ENCODE measurements at regions not wholly inside any gene's neighbourhood (a gene's known extent, or its start where the extent isn't known, plus 50 kb on each side); places are given as distances from the start of the nearest gene placed in this dataset.

DNA sequence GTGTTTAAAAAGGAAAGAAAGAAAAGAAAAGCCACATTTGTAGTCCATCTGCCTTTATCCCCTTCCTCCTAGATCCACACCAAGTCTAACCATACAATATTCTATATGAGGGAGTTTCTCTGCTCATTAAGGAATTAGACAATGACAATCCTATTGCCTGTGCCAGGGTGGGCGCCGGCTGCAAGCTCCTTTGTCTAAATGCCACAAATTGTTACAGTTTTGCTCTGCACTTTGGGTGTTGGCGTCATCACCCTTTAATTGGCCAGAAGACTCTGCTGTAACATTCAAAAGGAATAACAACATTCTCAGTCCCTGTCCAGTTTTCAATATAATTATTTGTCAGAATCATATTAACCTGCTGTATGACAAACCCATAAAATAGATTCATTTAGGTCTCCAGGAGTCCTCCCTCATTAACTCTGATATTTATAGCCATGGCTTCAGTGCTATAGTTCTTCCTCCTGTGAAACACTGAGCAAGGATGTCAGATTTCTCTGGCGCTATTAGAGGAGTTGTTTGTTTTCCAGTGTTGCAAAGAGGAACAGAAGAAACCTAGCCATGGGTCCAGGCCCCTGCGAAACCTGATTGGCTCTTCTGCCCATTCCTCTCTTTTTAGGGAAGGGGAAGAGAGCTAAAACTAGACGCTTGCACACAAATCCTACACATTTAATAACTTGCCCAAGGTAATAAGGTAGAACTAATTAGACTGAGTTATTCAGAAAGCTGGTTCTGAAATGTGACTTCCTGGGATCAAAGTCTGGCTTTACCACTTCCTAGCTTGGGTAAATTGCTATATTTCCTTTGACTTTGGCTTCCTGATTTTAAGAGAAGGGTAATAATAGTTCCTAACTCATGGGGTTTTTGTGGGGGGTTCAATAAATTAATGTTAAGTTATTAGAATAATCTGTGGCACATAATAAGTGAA, 112.4 kb downstream of the CD47 start:
- H3K4me3 Mint-ChIP-seq: no peak overlapping the region
- H3K4me1 Mint-ChIP-seq: peaks cover 37 to 41% of the 10 kb centered on the region in 2 donors
- no peak for DNase-seq
- H3K27ac Mint-ChIP-seq: peak overlapping the region in 2 of 6 donors; percentile 23 to 43
- H3K9me3 Mint-ChIP-seq: peaks cover 0 to 3% (median 0%) of the 10 kb centered on the region in 6 donors
- no peaks in the 10 kb centered on the region for H3K36me3 Mint-ChIP-seq
- H3K27me3 Mint-ChIP-seq (ENCODE audit: low read depth in 3 of 3): peaks cover 0 to 2% (median 2%) of the 10 kb centered on the region in 3 donors

DNA sequence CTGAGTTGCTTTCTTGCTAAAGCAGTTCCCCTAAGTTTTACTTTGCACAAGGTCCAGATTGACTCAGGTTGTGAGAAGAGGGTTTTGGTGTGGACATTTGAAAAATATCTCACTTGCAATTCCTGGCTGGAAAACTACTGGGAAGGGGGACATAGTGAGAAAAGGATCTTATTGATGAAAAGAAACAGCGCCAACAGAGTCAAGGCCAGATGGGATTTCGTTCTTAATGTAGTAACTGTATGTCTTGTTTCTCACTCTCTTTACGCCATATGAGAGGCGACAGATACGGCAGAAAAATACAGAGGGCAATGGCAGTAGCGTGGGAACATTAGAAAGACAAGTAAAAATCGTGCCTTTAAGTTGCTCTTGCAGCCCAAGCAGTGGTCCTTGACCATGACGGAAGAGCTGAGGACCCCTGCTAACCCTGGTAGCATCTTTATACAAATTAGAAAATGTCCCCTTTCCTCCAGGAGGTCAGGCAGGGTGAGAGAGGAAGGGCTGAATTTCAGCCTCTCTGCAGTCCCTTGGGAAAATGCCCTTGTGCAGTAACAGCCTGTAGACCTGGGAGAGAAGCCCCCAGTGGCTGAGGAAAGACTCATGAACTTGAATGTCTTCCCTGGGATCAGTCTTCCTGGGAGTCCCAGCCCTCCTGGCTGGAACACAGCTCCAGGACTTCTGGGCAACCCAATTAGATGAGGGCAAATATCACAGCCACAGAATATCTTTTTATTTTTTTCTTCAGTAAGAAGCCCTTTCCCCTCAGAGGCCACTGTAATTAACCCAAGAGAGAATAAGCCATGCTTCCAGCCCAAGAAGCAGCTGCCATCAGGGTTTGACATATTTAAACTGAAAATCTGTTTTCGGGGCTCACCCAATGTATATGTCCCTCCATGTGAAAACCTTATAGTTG, 113.4 kb downstream of the CD47 start:
- H3K27me3 Mint-ChIP-seq (ENCODE audit: low read depth in 3 of 3): peaks cover 0 to 2% (median 2%) of the 10 kb centered on the region in 3 donors
- no peaks in the 10 kb centered on the region for H3K36me3 Mint-ChIP-seq
- no peak for DNase-seq
- peak overlapping the region in 1 of 5 donors; percentile 30 for H3K4me3 Mint-ChIP-seq
- peak overlapping the region in 1 of 6 donors; percentile 50 for H3K27ac Mint-ChIP-seq
- H3K9me3 Mint-ChIP-seq: peaks cover 0 to 3% (median 0%) of the 10 kb centered on the region in 6 donors
- peaks cover 37 to 41% of the 10 kb centered on the region in 2 donors for H3K4me1 Mint-ChIP-seq

DNA sequence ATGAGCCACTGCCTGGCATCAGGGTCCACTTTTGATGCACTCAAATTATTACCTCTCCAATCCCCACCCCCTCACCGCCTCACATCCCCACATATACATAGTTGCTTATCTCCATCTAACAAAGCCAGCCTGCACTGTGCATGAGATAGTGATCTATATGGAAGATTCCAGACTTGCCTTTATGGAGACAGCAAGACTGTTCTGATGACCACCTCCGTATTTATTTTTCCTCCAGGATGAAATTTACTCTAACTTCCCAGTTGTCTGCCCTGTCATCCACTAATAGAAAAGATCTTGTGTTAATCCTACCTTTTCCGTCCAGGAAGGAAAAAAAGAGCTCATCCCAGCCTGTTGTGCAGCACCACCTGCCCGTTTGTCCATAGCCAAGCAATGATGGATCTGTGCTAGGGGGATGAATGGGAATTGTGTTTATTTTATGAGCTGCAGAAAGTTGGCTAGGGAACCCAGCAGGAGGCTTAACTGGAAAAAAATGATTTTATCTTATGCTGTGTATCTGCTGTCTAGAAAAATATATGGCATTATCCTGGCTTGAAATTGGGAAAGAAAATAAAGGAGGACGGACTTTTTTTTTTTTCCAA, 114.5 kb downstream of the CD47 start:
- H3K4me1 Mint-ChIP-seq: peaks cover 37 to 41% of the 10 kb centered on the region in 2 donors
- H3K9me3 Mint-ChIP-seq: peaks cover 0 to 3% (median 0%) of the 10 kb centered on the region in 6 donors
- peak overlapping the region; percentile 55 to 86 (median 69) for H3K4me3 Mint-ChIP-seq
- no peaks in the 10 kb centered on the region for H3K27me3 Mint-ChIP-seq (ENCODE audit: low read depth in 3 of 3)
- H3K27ac Mint-ChIP-seq: peak overlapping the region; percentile 80 to 90 (median 88)
- H3K36me3 Mint-ChIP-seq: no peaks in the 10 kb centered on the region
- DNase-seq: no peak

DNA sequence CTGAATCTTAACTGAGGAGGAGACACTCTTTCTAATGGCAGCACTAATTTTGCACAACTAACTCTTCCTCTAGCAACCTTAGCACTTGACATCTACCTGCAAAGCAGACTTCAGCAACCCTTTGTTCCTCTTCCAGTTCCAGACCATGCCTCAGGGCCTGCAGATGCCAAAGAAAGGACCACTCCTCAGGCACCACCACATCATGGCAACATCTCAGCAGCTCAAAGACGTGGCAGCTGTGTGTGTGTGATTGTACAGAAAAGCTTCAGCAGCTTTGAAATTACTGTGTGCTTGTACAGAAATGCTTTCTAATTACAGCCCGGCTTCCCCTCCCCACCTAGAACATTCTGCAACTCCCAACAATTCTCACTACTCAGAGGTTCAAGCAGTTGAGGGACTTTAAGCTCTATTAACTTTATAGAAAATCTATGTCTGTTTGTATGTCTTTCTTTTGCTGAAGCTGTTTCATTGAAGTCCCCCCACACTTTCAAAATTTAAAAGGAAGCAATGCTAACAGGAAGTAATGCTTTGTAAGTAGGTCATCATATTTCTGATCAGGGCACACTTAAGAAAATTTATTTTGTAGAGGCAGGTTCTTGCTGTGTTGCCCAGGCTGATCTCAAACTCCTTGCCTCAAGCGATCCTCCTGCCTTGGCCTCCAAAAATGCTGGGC, 115.2 kb downstream of the CD47 start:
- Mint-ChIP-seq H3K36me3 (no peaks in the 10 kb centered on the region), H3K27me3 (ENCODE audit: low read depth in 3 of 3) (no peaks in the 10 kb centered on the region), H3K4me3 (peak overlapping the region; percentile 55 to 86 (median 69)), H3K4me1 (peaks cover 37 to 41% of the 10 kb centered on the region in 2 donors), H3K27ac (peak overlapping the region; percentile 80 to 90 (median 88)), H3K9me3 (peaks cover 0 to 3% (median 0%) of the 10 kb centered on the region in 6 donors)
- DNase-seq: peak in 1 of 3 donors; percentile 30

DNA sequence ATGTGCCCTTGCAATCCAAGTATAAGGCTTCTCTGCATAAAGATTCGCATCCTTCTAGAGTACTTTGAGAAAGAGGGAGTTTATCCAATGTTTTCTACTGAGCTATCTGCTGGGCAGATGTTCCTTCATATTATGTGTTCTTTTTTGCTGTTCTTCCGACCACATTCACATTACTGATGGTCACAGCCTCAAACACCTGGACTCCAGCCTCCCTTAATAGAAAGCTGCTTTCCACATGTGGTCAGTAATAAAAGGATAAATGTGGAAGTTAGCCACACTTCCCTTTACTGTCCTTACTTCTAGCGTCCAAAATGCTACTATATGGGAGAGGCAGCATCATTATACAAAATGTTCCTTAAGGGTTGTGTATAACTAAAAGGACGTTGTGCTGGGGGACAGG, 116.9 kb downstream of the CD47 start:
- H3K27me3 Mint-ChIP-seq (ENCODE audit: low read depth in 3 of 3): no peaks in the 10 kb centered on the region
- H3K4me1 Mint-ChIP-seq: peaks cover 36 to 39% of the 10 kb centered on the region in 2 donors
- H3K9me3 Mint-ChIP-seq: peaks cover 0 to 3% (median 0%) of the 10 kb centered on the region in 6 donors
- H3K27ac Mint-ChIP-seq: no peak overlapping the region
- H3K36me3 Mint-ChIP-seq: peaks cover 0 to 3% (median 0%) of the 10 kb centered on the region in 3 donors
- H3K4me3 Mint-ChIP-seq: no peak overlapping the region
- DNase-seq: no peak

DNA sequence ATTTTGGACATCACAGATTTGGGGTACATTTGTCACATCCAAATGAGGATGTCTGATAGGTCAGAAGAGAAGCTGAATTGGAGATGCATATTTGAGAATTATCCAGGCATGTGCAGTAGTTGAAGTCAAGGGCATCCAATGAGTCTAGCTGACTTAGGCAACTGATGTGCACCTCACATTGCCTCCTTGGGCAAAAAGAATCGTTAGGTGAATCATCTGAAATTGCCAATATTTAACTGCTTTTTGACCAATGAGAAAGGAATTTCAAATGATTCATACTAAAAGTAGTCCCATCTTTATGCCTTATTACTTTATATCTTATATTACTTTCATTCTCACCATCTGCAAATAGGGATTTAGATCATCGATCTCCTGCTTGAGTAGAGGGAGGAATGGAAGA, 117.7 kb downstream of the CD47 start:
- peaks cover 0 to 3% (median 0%) of the 10 kb centered on the region in 3 donors for H3K27me3 Mint-ChIP-seq (ENCODE audit: low read depth in 3 of 3)
- H3K4me3 Mint-ChIP-seq: no peak overlapping the region
- H3K27ac Mint-ChIP-seq: no peak overlapping the region
- peaks cover 30 to 31% of the 10 kb centered on the region in 2 donors for H3K4me1 Mint-ChIP-seq
- no peak for DNase-seq
- H3K9me3 Mint-ChIP-seq: peaks cover 0 to 3% (median 0%) of the 10 kb centered on the region in 6 donors
- H3K36me3 Mint-ChIP-seq: peaks cover 0 to 3% (median 0%) of the 10 kb centered on the region in 3 donors

DNA sequence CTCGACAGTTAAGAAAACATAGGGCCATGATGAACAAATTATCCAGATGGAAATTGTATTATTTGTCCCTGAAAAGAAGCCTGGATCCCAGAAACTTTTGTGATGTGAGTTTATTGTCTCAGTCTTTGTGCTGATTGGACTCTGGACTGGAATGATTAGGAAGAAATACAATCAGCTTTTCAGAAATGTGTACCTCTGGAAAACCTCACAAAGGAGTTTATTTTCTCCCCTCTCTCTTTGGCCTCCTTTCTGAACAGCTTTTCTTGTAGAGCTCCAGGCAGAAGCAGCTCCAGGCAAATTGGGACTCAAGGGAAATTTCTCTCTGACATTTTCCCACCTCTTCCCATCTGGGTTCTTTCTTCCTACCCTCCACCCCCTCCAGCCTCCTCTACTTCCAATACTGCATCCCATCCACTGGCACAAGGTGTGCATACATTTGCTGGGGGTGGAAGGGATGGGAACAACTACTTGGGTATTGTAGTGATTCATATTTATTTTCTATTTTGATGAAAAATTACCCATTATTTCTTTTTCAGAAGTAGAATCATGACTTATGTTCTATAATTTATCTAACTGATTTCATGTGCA, 119.7 kb downstream of the CD47 start:
- Mint-ChIP-seq H3K9me3 (peaks cover 0 to 3% (median 0%) of the 10 kb centered on the region in 6 donors), H3K4me3 (no peak overlapping the region), H3K27me3 (ENCODE audit: low read depth in 3 of 3) (peaks cover 0 to 3% (median 0%) of the 10 kb centered on the region in 3 donors), H3K4me1 (peaks cover 21 to 27% of the 10 kb centered on the region in 2 donors), H3K36me3 (peaks cover 0 to 3% (median 0%) of the 10 kb centered on the region in 3 donors), H3K27ac (no peak overlapping the region)
- DNase-seq: no peak

DNA sequence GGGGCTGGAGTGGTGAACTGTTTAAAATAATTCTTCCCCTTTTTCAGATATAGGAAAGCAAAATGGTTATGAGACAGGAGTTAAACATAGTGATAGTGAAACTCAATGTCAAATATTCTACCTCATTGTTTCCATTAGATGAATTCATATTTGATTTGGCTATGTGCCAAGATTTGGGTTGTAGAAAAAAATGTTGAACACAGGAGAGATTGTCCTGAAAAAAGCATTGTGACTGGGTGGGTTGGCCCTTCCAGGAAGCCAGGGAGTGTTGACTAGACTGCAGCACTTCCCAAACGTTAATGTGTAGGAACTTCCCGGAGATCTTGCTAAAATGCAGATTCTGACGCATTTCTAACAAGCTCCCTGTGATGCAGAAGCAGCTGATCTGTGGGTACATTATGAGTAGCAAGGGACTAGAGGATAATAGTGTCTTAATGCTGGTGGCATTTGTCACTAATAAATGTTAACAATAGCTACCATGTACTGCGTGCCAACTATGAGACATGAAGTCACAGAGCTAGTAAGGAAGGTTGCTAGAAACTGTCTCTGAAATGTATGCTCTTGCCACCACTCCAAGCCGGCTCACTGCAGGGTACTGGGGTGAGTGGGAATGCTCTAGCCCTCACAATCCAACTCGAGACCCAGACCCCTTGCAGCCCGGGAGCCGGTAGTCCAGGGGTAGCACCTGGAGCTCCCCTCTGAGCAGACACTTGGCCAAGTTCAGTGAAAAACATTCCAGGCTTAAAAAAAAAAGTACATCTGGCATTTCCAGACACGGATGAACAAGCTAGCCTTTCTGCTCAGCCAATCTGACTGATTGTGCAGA, 120.6 kb downstream of the CD47 start:
- H3K27ac Mint-ChIP-seq: no peak overlapping the region
- H3K9me3 Mint-ChIP-seq: no peaks in the 10 kb centered on the region
- H3K27me3 Mint-ChIP-seq (ENCODE audit: low read depth in 3 of 3): peaks cover 0 to 3% (median 0%) of the 10 kb centered on the region in 3 donors
- peaks cover 12 to 19% of the 10 kb centered on the region in 2 donors for H3K4me1 Mint-ChIP-seq
- H3K4me3 Mint-ChIP-seq: no peak overlapping the region
- peaks cover 0 to 3% (median 0%) of the 10 kb centered on the region in 3 donors for H3K36me3 Mint-ChIP-seq
- no peak for DNase-seq

DNA sequence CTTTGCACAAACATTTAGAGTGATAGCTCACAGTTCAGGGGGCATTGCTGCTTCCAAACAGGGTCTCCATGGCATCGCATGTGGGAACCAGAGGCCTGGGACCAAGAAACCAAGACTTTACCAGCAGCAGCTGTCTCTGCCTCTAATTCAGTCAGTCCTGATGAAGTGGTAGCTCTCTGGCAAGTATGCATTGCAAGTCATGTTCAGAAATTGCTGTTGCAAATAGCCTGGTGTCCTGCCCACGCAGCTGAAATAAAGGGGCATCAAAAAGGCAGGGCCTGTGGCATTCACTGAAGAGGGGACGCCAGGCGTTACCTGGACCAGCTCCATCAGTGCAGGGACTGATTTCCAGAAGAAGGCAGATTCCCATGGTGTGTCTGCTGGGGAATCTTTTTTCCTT, 121.3 kb downstream of the CD47 start:
- Mint-ChIP-seq H3K27me3 (ENCODE audit: low read depth in 3 of 3) (peaks cover 0 to 6% (median 0%) of the 10 kb centered on the region in 3 donors), H3K36me3 (peaks cover 0 to 3% (median 0%) of the 10 kb centered on the region in 3 donors), H3K4me3 (no peak overlapping the region), H3K4me1 (peaks cover 7 to 12% of the 10 kb centered on the region in 2 donors), H3K27ac (no peak overlapping the region), H3K9me3 (no peaks in the 10 kb centered on the region)
- DNase-seq: no peak

DNA sequence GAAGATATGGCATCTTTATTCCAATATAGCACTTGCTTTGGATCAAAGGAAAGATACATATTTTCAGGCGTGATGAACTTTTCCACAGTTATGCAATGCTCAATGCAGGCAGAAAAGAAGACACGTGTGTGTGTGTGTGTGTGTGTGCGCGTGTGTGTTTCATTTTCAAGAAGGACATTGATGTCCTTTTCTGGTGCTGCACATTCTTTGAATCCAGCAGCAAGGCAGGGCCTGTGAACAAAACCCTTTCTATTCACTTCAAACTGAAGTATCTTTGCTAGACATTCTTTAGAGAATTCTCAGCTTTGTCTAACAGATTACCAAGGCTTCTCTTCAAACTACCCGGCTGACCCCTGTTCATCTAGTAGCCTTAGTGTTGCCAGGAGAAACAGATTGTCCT, 124.6 kb downstream of the CD47 start:
- Mint-ChIP-seq H3K27me3 (ENCODE audit: low read depth in 3 of 3) (peaks cover 0 to 6% (median 4%) of the 10 kb centered on the region in 3 donors), H3K9me3 (no peaks in the 10 kb centered on the region), H3K4me1 (peaks cover 7 to 12% of the 10 kb centered on the region in 2 donors), H3K36me3 (peaks cover 0 to 3% (median 0%) of the 10 kb centered on the region in 3 donors), H3K27ac (peak overlapping the region in 1 of 6 donors; percentile 11), H3K4me3 (no peak overlapping the region)
- DNase-seq: no peak

DNA sequence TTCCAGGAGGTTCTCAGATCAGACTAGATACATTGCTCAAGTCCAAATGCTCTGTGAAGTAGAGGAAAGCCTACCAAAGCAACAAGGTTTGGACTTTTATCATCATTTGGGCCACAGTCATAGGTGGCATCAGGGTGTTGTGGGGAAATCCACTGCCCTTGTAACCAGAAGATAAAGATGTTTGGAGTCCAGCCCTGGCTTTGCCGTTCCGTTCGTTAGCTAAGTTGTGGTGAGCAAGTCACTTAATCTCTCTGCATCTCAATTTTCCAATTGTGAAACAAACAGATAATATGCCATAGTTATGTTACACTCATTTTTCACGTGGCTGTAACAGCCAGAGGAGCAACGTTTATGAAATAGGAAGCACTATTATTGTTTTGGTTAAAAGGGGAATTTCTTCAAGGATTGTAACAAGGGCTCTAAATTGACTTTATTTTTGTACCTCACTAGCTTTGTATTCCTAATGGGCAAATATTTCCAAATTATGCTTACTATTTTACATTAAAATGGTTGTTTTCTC, 125.6 kb downstream of the CD47 start:
- Mint-ChIP-seq H3K4me3 (no peak overlapping the region), H3K36me3 (peaks cover 0 to 3% (median 0%) of the 10 kb centered on the region in 3 donors), H3K27me3 (ENCODE audit: low read depth in 3 of 3) (peaks cover 0 to 6% (median 4%) of the 10 kb centered on the region in 3 donors), H3K9me3 (no peaks in the 10 kb centered on the region), H3K4me1 (peaks cover 7 to 12% of the 10 kb centered on the region in 2 donors), H3K27ac (no peak overlapping the region)
- no peak for DNase-seq

DNA sequence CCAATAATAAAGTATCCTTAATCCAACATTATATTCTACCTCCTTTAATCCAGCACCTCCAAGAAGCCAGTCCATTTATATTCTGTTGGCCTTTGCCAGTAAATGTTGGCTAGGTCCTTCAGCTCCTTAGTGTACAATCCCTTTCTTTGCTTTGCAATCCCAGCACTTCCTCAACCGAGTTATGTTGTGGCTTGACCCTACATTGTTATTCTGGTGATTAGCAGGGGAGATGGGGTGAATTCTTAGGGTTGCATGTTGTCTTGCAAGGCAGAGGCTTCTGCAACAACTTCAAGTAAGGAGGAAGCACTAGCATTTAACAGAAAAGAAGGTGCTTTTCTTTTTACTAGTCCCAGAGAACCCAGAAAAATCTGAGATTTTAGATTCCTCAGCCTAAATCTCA, 127.2 kb downstream of the CD47 start:
- no peak overlapping the region for H3K4me3 Mint-ChIP-seq
- H3K4me1 Mint-ChIP-seq: peaks cover 7 to 12% of the 10 kb centered on the region in 2 donors
- no peak overlapping the region for H3K27ac Mint-ChIP-seq

More for the DNA sequence above, 127.2 kb downstream of the CD47 start:
- peaks cover 0 to 4% (median 0%) of the 10 kb centered on the region in 3 donors for H3K36me3 Mint-ChIP-seq
- peaks cover 0 to 6% (median 4%) of the 10 kb centered on the region in 3 donors for H3K27me3 Mint-ChIP-seq (ENCODE audit: low read depth in 3 of 3)
- H3K9me3 Mint-ChIP-seq: no peaks in the 10 kb centered on the region
- no peak for DNase-seq

Measured in immature natural killer cell (primary cell).